ENCODE measurements at regions not wholly inside any gene's neighbourhood (a gene's known extent, or its start where the extent isn't known, plus 50 kb on each side); places are given as distances from the start of the nearest gene placed in this dataset.

DNA sequence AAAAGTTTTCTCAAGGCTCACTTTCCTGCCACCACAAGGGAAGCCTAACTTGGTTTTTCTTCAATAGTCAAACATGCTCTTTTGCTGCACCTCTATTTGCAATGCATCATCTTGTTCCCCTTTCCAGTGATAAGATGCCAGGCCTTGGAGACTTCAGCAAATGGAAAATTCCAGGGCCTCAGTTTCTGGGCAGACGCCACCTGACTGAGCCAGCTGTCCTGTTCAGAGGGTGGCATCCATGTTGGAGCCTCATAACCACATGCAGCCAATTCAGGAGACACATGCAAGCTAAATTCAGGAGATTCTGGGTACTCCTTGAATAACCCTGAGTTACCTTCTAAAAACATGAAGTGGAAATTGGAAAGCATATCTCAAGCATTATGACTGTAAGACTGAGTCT lies 51.8 kb upstream of the ADRA1D start:
- Histone ChIP-seq H2BK20ac (ENCODE audit: low read depth, low read length, poor library complexity, severe bottlenecking) (no peak overlapping the region), H2AK5ac (ENCODE audit: insufficient read length, low read length) (no peak overlapping the region), H3K14ac (ENCODE audit: insufficient read depth, low read length) (no peak overlapping the region), H4K5ac (ENCODE audit: insufficient read length, low read depth, low read length) (no peak overlapping the region), H3K9me3 (ENCODE audit: control insufficient read depth, low read depth, low read length) (no peaks in the 10 kb centered on the region), H3K27ac (ENCODE audit: insufficient read length, low read depth, low read length) (no peak overlapping the region), H3K4ac (ENCODE audit: low read depth, low read length) (no peak overlapping the region), H3K56ac (ENCODE audit: insufficient read length, low read depth, low read length) (no peak overlapping the region), H2BK12ac (ENCODE audit: insufficient read length, low read depth, low read length) (no peak overlapping the region), H3T11ph (ENCODE audit: low read length) (no peak overlapping the region), H3K27me3 (ENCODE audit: insufficient read depth, low read length) (no peaks in the 10 kb centered on the region), H3K23ac (ENCODE audit: insufficient read length, low read depth, low read length) (no peak overlapping the region), H4K91ac (ENCODE audit: insufficient read length, low read depth, low read length) (no peak overlapping the region), H4K8ac (replicated peaks; ENCODE audit: insufficient read length, low read depth, low read length) (no peak overlapping the region), H3K9ac (ENCODE audit: extremely low read depth, insufficient read length, low read length) (no peak overlapping the region), H4K20me1 (ENCODE audit: control insufficient read depth, insufficient read depth, insufficient read length) (no peaks in the 10 kb centered on the region), H2AFZ (ENCODE audit: low read length) (no peak overlapping the region), H3K18ac (ENCODE audit: insufficient read length, low read depth, low read length) (no peak overlapping the region), H3K4me1 (ENCODE audit: insufficient read depth, low read length) (no peaks in the 10 kb centered on the region), H3K79me1 (ENCODE audit: insufficient read depth, low read depth, low read length, poor library complexity, severe bottlenecking) (no peaks in the 10 kb centered on the region), H3K23me2 (ENCODE audit: insufficient read length, low read depth, low read length, poor library complexity, severe bottlenecking) (no peaks in the 10 kb centered on the region), H2BK120ac (ENCODE audit: low read depth, low read length, poor library complexity, severe bottlenecking) (no peak overlapping the region), H3K4me2 (ENCODE audit: insufficient read depth, insufficient read length, low read length) (no peak overlapping the region), H3K79me2 (ENCODE audit: insufficient read depth, low read length) (no peaks in the 10 kb centered on the region), H2BK15ac (ENCODE audit: low read depth, low read length) (no peak overlapping the region), H2BK5ac (ENCODE audit: insufficient read length, low read length) (no peak overlapping the region)
- no CpG with 5 or more reads among the region's 1 CpG for WGBS (ENCODE audit: extremely low coverage, insufficient read length, low lambda C conversion rate)
- TF ChIP-seq, protein P1, sequence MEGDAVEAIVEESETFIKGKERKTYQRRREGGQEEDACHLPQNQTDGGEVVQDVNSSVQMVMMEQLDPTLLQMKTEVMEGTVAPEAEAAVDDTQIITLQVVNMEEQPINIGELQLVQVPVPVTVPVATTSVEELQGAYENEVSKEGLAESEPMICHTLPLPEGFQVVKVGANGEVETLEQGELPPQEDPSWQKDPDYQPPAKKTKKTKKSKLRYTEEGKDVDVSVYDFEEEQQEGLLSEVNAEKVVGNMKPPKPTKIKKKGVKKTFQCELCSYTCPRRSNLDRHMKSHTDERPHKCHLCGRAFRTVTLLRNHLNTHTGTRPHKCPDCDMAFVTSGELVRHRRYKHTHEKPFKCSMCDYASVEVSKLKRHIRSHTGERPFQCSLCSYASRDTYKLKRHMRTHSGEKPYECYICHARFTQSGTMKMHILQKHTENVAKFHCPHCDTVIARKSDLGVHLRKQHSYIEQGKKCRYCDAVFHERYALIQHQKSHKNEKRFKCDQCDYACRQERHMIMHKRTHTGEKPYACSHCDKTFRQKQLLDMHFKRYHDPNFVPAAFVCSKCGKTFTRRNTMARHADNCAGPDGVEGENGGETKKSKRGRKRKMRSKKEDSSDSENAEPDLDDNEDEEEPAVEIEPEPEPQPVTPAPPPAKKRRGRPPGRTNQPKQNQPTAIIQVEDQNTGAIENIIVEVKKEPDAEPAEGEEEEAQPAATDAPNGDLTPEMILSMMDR (conservative IDR thresholded peaks at IDR 0.05), result no peak
- DNase-seq, result no peak
- H3K9me3 Mint-ChIP-seq, result no peaks in the 10 kb centered on the region; a peak in 1 of 5 replicates
- no peak overlapping the region for H3K27ac Mint-ChIP-seq
- H3K27me3 Mint-ChIP-seq (ENCODE audit: low read depth), result peaks cover 13% of the 10 kb centered on the region
- no peaks in the 10 kb centered on the region for H3K36me3 Mint-ChIP-seq (ENCODE audit: insufficient read depth in 1 of 3, low read depth in 3 of 3)
- H3K4me3 Mint-ChIP-seq, result no peak overlapping the region
- H3K4me1 Mint-ChIP-seq, result peaks cover 0 to 4% of the 10 kb centered on the region in 2 experiments; a peak in 2 of 4 replicates

Data from H9 (cell line).